Activated naive CD4-positive, alpha-beta T cell treated with anti-CD3 and anti-CD28 coated beads, Interleukin-2, amount 10 ng/mL, durations not matched to agents 7 days and 5 days (primary cell): ENCODE measurements at regions not wholly inside any gene's neighbourhood (a gene's known extent, or its start where the extent isn't known, plus 50 kb on each side); places are given as distances from the start of the nearest gene placed in this dataset.

Experiments used
- CTCF ChIA-PET: fragments of 350-600 bp; sonication (Branson Sonifier 250); formaldehyde crosslinking; loops from one replicate; lab custom pipeline; 2021; ENCODE audit warnings: antibody characterized with exemption; lab: Charles Lee
- DNase-seq: peaks from one replicate; pipeline ENCODE4 v3.0.0-alpha.2; 2020
- H3K27ac Mint-ChIP-seq: one replicate; pipeline ENCODE4 v1.8.0; 2021; ENCODE audit warnings: mild to moderate bottlenecking, moderate library complexity, mixed read lengths
- H3K27me3 Mint-ChIP-seq: one replicate; pipeline ENCODE4 v1.8.0; 2021; ENCODE audit warnings: mild to moderate bottlenecking, mixed read lengths
- H3K36me3 Mint-ChIP-seq: one replicate; pipeline ENCODE4 v1.8.0; 2021; ENCODE audit warnings: mixed read lengths
- H3K4me1 Mint-ChIP-seq: one replicate; pipeline ENCODE4 v1.8.0; 2021; ENCODE audit warnings: mixed read lengths
- H3K4me3 Mint-ChIP-seq: one replicate; pipeline ENCODE4 v1.8.0; 2021; ENCODE audit warnings: mild to moderate bottlenecking, moderate library complexity, mixed read lengths
- H3K9me3 Mint-ChIP-seq: one replicate; pipeline ENCODE4 v1.8.0; 2021; ENCODE audit warnings: mixed read lengths

DNA sequence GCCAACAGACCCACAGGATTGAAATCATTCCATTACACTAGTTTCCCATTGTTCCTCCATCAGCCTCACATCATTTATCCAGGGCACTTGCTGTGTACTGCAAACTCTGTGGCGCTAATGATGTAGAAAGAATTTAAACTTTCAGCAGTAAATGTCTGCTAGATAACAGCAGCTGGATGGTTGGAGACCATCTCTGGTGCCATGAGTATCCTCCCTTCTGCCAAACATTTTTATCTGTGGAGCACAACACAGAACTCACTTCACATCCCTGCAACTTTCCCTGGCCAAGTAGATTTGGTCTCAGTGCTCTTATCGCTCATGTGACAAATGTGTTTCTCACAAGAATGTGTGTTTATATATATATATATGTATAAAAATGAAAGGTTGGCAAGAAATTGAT is 481.9 kb downstream of the FGF9 start:
- Mint-ChIP-seq H3K27me3 (peaks cover 3% of the 10 kb centered on the region), H3K9me3 (peaks cover 4% of the 10 kb centered on the region), H3K4me1 (no peaks in the 10 kb centered on the region), H3K27ac (no peak overlapping the region), H3K36me3 (no peaks in the 10 kb centered on the region), H3K4me3 (no peak overlapping the region)
- no peak for DNase-seq
- CTCF ChIA-PET = no interaction called here

DNA sequence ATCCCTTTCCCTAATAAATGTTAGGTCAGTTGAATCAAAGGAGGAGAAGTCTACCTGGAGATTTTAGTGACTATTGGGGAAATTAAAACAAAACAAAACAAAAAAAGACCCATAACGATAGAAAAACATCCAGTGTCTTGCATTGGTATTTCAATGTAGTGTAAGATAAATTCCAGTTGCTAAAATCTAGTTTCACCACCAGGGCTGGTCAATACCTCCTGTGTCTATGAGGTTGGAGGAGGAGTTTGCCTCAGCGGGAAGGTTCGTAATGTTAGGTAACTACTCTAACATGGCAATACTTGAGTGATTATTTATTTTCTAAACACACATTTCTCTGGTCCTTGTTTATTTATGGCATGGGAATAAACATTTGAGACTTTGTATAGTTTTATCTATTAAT is 483.2 kb downstream of the FGF9 start:
- CTCF ChIA-PET = no interaction called here
- peaks cover 3% of the 10 kb centered on the region for H3K27me3 Mint-ChIP-seq
- no peaks in the 10 kb centered on the region for H3K4me1 Mint-ChIP-seq
- H3K9me3 Mint-ChIP-seq = no peaks in the 10 kb centered on the region
- no peak overlapping the region for H3K4me3 Mint-ChIP-seq
- DNase-seq = no peak
- H3K27ac Mint-ChIP-seq = no peak overlapping the region
- no peaks in the 10 kb centered on the region for H3K36me3 Mint-ChIP-seq

DNA sequence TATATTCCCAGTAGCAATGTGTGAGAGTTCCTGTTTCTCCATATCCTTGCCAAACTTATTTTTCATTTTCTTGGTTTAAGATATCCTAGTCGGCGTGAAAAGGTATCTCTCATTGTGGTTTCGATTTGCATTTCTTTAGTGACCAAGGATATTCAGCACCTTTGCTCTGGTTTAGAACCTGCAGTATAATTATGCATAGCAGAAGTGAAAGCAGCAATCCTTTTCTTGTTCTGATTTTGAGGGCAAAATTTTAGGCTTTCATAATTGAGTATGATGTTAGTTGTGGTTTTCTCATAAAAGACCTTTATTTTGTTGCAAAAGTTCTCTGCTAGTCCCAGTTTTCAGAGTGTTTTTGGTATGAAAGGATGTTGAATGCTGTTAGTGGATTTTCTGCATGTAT is 491.0 kb downstream of the FGF9 start:
- CTCF ChIA-PET = no interaction called here
- DNase-seq = no peak
- peaks cover under 1% of the 10 kb centered on the region for H3K27me3 Mint-ChIP-seq
- no peaks in the 10 kb centered on the region for H3K9me3 Mint-ChIP-seq
- no peaks in the 10 kb centered on the region for H3K36me3 Mint-ChIP-seq
- H3K4me1 Mint-ChIP-seq = peaks cover 21% of the 10 kb centered on the region
- no peak overlapping the region for H3K4me3 Mint-ChIP-seq
- no peak overlapping the region for H3K27ac Mint-ChIP-seq

DNA sequence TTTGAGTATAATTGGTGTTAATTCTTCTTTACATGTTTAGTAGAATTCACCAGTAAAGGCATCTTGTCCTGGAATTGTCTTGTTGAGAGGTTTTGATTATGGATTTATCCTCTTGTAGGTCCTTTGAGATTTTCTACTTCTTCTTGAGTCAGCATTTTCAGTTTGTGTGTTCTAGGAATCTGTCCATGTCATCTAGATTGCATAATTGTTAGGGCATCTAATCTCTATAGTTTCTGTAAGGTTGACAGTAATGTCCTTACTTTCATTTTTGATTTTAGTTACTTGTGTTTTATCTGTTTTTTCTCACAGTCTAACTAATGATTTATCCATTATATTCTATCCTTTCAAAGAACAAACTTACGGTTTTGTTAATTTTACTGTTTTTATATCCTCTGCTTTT is 492.0 kb downstream of the FGF9 start:
- CTCF ChIA-PET = no interaction called here
- Mint-ChIP-seq H3K4me1 (peaks cover 21% of the 10 kb centered on the region), H3K4me3 (peak overlapping the region; percentile 10), H3K27ac (no peak overlapping the region), H3K27me3 (no peaks in the 10 kb centered on the region), H3K36me3 (no peaks in the 10 kb centered on the region), H3K9me3 (no peaks in the 10 kb centered on the region)
- no peak for DNase-seq

DNA sequence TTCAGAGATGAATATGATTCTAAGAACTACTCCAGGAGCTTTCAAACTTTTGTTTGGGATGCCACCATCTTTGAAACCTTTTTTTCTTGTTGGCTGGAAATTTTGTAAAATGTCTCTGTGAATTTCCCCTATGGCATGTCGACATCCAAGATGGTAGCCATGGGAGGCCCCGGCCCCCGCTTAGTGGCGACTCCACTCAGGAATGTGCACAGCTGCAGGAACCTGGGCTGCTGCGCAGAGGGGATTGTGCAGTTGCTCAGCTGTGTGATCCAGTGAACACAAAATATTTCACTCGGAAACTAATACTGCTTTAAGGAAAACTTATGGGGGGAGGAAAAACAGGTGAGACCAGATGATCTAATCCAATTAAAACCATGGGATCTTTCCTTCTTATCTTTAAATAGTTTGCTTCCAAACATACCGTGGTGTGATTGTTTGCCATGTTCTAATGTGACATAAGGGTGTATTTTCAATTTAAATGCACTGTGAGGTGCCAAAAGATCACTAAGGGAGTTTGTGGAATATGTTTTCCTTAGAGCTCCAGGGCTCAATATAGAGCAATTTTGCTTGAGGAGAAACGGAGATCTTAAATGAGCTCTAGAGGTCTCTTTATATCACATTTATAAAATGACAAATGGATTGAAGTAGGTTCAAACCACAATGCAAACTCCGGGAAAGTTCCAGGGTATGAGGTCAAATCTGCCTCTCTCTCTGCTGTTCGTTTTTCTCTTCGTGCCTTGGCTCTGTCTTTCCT is 497.7 kb downstream of the FGF9 start:
- no peak overlapping the region for H3K4me3 Mint-ChIP-seq
- peaks cover 2% of the 10 kb centered on the region for H3K9me3 Mint-ChIP-seq
- CTCF ChIA-PET = interaction anchor here (0.8 kb wide), 1 partner anchor 20 kb away, joined by 3 read pairs; no protein-coding TSS in a partner anchor
- no peak overlapping the region for H3K27ac Mint-ChIP-seq
- H3K27me3 Mint-ChIP-seq = no peaks in the 10 kb centered on the region
- H3K4me1 Mint-ChIP-seq = peaks cover 3% of the 10 kb centered on the region
- no peaks in the 10 kb centered on the region for H3K36me3 Mint-ChIP-seq
- DNase-seq = no peak

DNA sequence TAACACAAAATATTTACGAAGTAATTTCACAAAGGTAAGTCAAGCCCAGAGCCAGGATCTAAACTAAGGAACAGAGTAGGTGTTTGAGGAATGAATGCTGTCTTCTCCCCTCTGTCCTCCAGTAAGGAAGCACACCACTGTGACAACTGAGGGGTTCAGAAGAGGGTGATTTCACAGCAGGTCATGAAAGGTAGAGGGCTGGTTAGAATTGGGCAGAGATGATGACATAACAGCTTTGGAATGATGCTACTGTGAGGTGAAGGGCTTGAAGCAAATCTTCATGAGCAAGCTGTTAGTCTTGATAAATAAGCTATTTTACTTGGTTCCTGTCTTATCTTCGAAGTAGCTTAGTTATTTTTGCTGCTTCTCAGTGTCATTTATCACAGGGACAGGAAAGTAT is 498.6 kb downstream of the FGF9 start:
- CTCF ChIA-PET = no interaction called here
- Mint-ChIP-seq H3K36me3 (no peaks in the 10 kb centered on the region), H3K9me3 (peaks cover 2% of the 10 kb centered on the region), H3K27me3 (no peaks in the 10 kb centered on the region), H3K4me1 (no peaks in the 10 kb centered on the region), H3K27ac (no peak overlapping the region), H3K4me3 (no peak overlapping the region)
- DNase-seq = no peak

DNA sequence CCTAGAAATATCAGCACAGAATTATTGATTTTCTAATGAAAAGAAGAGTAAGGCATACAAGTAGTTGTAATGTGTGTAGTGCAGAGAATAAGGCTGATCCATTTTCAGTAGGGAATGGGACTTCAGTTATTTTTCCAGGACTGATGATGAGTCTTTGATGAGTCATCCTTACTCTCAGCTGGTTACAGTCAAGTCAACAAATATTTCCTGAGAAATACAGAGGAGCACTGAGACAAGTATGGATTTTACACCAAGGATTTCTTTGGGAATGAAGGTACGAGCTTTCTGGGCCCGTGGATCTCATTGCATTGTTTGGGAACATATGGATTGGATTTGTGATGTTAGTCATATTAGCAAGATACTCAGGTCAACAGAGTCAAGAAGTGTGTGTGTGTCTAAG is 502.7 kb downstream of the FGF9 start:
- Mint-ChIP-seq H3K4me3 (no peak overlapping the region), H3K27ac (no peak overlapping the region), H3K4me1 (no peaks in the 10 kb centered on the region), H3K27me3 (no peaks in the 10 kb centered on the region), H3K36me3 (no peaks in the 10 kb centered on the region), H3K9me3 (peaks cover 6% of the 10 kb centered on the region)
- no peak for DNase-seq
- CTCF ChIA-PET = no interaction called here

DNA sequence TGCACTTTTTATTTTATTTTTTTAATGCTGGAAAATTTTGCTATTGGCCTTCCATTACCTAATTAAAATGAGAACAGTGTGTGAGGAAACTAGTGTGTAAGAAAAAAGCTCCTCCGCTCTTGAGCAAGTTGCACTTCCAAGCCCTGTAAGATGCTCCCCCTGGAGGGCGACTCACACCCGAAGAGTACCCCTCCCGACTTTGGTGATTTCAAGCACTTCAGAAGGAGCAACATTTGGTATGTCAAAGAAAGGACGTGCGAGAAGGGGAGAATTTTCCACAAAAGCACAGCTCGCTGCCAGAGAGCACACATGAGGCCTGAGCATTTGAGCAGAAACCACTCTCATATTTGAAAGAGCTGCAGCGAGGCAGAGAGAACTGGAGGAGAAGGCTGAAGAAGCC is 504.4 kb downstream of the FGF9 start:
- CTCF ChIA-PET = no interaction called here
- no peaks in the 10 kb centered on the region for H3K4me1 Mint-ChIP-seq
- no peak overlapping the region for H3K4me3 Mint-ChIP-seq
- no peaks in the 10 kb centered on the region for H3K36me3 Mint-ChIP-seq
- H3K27ac Mint-ChIP-seq = no peak overlapping the region
- H3K27me3 Mint-ChIP-seq = no peaks in the 10 kb centered on the region
- H3K9me3 Mint-ChIP-seq = peaks cover 6% of the 10 kb centered on the region
- DNase-seq = no peak

DNA sequence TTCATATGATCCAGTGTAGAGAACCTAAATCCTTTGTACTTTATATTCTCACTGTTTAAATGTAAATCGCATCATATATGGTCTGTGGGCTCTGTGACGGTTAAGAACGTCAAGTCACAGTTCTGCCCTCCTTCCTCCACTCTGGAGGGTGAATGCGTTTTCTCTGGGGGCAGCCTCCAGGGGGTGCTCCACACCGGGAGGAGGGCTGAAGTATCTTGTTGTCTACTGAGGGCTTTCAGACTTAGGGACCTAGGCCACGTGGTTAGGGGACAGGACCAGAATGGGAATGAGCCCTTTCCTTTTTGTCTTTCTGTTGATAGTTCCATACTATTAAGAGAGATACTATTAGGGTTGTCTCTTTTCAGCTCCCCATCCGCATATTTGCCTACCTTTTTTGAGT is 504.9 kb downstream of the FGF9 start:
- CTCF ChIA-PET = no interaction called here
- no peak for DNase-seq
- Mint-ChIP-seq H3K27me3 (no peaks in the 10 kb centered on the region), H3K27ac (no peak overlapping the region), H3K4me1 (no peaks in the 10 kb centered on the region), H3K4me3 (no peak overlapping the region), H3K9me3 (peaks cover 6% of the 10 kb centered on the region), H3K36me3 (no peaks in the 10 kb centered on the region)

DNA sequence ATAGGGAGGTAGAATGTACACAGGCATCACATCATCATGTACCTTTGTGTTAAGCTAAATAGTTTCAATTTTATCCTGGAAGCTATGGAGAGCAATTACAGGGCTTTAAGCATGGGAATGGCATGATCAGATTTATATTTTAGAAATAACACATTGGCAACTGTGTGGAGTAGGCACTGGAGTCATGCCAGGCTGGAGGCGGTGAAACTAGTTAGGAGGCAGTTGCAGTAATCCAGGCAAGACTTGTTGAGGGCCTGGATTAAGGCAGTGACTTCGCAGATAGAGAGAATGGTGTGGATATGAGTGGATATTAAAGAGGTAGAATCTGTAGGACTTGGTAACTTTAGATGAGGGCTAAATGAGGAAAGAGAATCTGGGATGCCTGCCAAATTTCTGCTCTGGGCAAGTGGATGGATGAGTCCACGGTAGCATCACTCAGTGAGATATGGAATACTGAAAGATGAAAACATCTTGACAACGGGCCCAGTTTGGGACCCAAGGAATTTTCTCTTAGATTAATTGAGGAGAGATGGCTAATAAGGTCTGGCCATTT is 506.2 kb downstream of the FGF9 start:
- no peaks in the 10 kb centered on the region for H3K4me1 Mint-ChIP-seq
- CTCF ChIA-PET = no interaction called here
- H3K27ac Mint-ChIP-seq = no peak overlapping the region
- H3K9me3 Mint-ChIP-seq = peaks cover 4% of the 10 kb centered on the region
- no peak overlapping the region for H3K4me3 Mint-ChIP-seq
- no peaks in the 10 kb centered on the region for H3K36me3 Mint-ChIP-seq
- DNase-seq = no peak
- H3K27me3 Mint-ChIP-seq = no peaks in the 10 kb centered on the region

DNA sequence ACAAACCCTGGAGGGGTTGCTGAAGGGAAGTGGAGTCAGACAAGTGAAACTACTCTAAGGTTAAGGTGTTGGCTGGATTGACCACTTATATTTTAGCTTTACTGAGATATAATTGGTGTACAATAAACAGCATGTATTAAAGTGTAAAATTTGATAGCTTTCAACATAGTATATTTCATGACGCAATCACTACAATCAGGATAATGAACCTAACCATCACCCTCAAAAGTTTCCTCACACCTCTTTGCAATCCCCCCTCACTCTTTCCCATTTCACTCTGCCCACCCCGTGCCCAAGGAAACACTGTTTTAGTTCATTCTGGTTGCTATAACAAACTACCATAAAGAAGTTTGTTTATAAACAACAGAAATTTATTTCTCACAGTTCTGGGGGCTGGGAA is 508.0 kb downstream of the FGF9 start:
- no peak overlapping the region for H3K4me3 Mint-ChIP-seq
- peaks cover 4% of the 10 kb centered on the region for H3K9me3 Mint-ChIP-seq
- H3K4me1 Mint-ChIP-seq = no peaks in the 10 kb centered on the region
- H3K36me3 Mint-ChIP-seq = no peaks in the 10 kb centered on the region
- DNase-seq = no peak
- H3K27me3 Mint-ChIP-seq = no peaks in the 10 kb centered on the region
- H3K27ac Mint-ChIP-seq = no peak overlapping the region
- CTCF ChIA-PET = no interaction called here

DNA sequence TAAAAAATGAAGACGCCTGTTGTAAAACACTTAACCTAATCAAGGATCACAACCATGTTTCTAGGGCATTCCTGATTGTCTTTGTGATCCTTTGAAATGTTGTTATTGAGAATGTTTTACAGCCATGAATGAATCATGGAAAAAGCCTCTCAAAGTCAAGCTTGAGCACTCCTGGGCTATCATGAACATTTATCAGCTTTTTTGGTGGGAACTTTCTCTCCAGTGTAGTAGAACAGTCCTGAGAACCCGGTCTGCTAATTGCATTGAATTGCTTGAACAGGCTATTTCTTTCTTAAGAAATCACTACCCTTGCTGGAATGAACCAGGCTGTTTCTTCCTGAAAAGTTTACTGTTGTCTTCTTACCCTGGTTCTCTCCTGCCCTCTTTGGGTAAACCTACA is 516.5 kb downstream of the FGF9 start:
- Mint-ChIP-seq H3K4me3 (no peak overlapping the region), H3K27me3 (peaks cover 3% of the 10 kb centered on the region), H3K9me3 (peaks cover 2% of the 10 kb centered on the region), H3K27ac (no peak overlapping the region), H3K36me3 (no peaks in the 10 kb centered on the region), H3K4me1 (no peaks in the 10 kb centered on the region)
- no peak for DNase-seq
- CTCF ChIA-PET = no interaction called here

DNA sequence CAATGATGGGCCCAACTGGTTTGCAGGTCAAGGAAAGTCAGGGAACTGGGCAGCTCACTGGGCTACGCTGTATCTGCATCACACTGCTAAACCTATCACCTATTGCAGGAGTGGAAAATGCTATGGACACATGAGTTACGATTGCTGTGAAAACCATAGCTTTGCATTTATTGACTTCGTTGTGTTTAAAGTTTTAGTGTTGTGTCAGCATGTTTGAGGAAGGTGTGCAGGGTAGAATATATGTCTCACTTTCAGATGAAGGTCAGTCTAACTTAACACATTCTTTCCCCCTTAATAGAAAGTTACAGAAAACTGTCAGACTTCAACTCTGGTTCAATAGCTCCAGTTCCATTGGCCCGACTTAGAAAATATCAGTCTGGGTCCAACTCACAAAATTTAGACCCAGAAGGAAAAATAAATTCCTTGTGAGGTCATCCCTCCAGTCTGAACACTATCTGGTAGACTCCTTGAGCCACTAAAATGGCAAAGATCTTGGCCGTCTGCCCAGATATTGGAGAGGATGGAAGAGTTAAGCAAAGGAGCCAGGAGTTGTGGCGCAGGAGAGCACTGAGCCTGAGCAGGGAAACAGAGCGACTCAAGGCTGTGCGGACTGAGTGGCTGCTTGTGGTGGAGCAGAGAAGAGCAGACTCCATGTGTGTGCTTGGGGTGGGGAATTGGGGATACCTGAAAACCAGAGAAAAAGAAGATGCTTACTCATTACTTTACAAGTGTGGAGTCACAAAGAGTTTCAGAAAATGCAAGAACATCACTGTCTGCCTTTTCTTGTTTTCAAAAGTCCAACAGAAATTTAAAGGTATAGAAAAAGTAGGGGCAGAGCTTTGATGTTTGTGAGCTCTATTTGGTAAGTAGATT is 518.5 kb downstream of the FGF9 start:
- DNase-seq = no peak
- CTCF ChIA-PET = no interaction called here
- Mint-ChIP-seq H3K27ac (no peak overlapping the region), H3K4me1 (no peaks in the 10 kb centered on the region), H3K36me3 (no peaks in the 10 kb centered on the region), H3K9me3 (peaks cover 2% of the 10 kb centered on the region), H3K4me3 (no peak overlapping the region), H3K27me3 (peaks cover 3% of the 10 kb centered on the region)

DNA sequence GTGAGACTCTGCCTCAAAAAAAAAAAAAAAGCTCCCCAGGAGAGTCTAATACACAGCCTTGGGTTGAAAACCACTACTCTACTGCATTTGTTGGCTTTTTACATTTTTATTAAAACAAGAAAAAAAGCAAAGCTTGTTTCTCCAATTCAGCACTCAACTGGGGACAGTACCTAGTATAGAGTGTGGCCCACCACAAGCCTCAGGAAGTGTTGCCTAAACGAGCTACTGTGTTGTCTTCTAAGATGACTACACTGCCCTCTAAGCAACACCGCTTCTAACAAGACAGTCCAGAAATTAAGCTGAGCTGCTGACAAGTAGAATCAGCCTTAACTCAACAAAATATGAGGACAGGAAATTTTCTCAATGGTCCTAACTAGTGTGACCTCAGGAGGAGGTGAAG is 522.2 kb downstream of the FGF9 start:
- Mint-ChIP-seq H3K9me3 (no peaks in the 10 kb centered on the region), H3K27me3 (peaks cover 3% of the 10 kb centered on the region), H3K4me1 (no peaks in the 10 kb centered on the region), H3K36me3 (no peaks in the 10 kb centered on the region), H3K27ac (no peak overlapping the region), H3K4me3 (no peak overlapping the region)
- CTCF ChIA-PET = no interaction called here
- no peak for DNase-seq
